ENCODE measurements at regions not wholly inside any gene's neighbourhood (a gene's known extent, or its start where the extent isn't known, plus 50 kb on each side); places are given as distances from the start of the nearest gene placed in this dataset.

- TF ChIP-seq POLR2A (IDR thresholded peaks at IDR 0.05; ENCODE audit: low read depth, low read length) (no peak), POLR2AphosphoS5 (IDR thresholded peaks at IDR 0.05; ENCODE audit: low read depth, low read length) (no peak), TAF1 (IDR thresholded peaks at IDR 0.05; ENCODE audit: borderline replicate concordance, low read depth, low read length) (no peak)
Observed at GRCh38 chr3:72553298-72553697, 294.9 kb downstream of the SHQ1 start.
